ENCODE measurements at regions not wholly inside any gene's neighbourhood (a gene's known extent, or its start where the extent isn't known, plus 50 kb on each side); places are given as distances from the start of the nearest gene placed in this dataset.
"Not testable (repeated sequence)": the region's sequence is repeated elsewhere in the genome, so short reads cannot be mapped to it uniquely, and the experiment has no call there.

GRCh38 chr5:124526079-124526478, 220.4 kb downstream of the ZNF608 start:
- CTCF ChIA-PET; BruUV-seq (replicated peaks); H2AFZ ChIP-seq (ENCODE audit: low read depth, low read length, poor library complexity, severe bottlenecking); H3K9me3 ChIP-seq (ENCODE audit: control insufficient read depth in 1 of 2, insufficient read depth in 1 of 2, low read depth in 1 of 2, low read length in 2 of 2); H3K4me1 ChIP-seq (ENCODE audit: control insufficient read depth in 1 of 2, insufficient read depth in 2 of 2, low read length in 2 of 2); H3K79me2 ChIP-seq (ENCODE audit: insufficient read depth, low read length); H3K27ac ChIP-seq (ENCODE audit: low read depth, low read length); intact Hi-C loops (cut with micrococcal nuclease); H3K27me3 ChIP-seq (ENCODE audit: insufficient read depth, low read length); RAD21 ChIA-PET (ENCODE audit: low non-redundant PET in 1 of 2, low total read pairs in 2 of 2, uncharacterized antibody in 2 of 2, unreplicated experiment in 2 of 2); H3K9ac ChIP-seq (ENCODE audit: low read length); DNase-seq (ENCODE audit: low read depth, low spot score); ATAC-seq; H3K4me2 ChIP-seq (ENCODE audit: low read length); H3K36me3 ChIP-seq (ENCODE audit: control insufficient read depth in 1 of 2, insufficient read depth in 2 of 2, low read length in 2 of 2); POLR2A ChIA-PET; H3K4me3 ChIP-seq (replicated peaks in 1 of 2; ENCODE audit: low read depth in 1 of 2, low read length in 2 of 2); H3K9me2 ChIP-seq (ENCODE audit: insufficient read depth); H4K20me1 ChIP-seq (ENCODE audit: insufficient read depth): not testable (repeated sequence)

GRCh38 chr5:124524552-124525232, 221.7 kb downstream of the ZNF608 start:
- H3K9me2 ChIP-seq (ENCODE audit: insufficient read depth) = no peaks in the 10 kb centered on the region
- no TSS peak for BruUV-seq (replicated peaks)
- H2AFZ ChIP-seq (ENCODE audit: low read depth, low read length, poor library complexity, severe bottlenecking) = no peak overlapping the region
- H3K36me3 ChIP-seq (ENCODE audit: control insufficient read depth in 1 of 2, insufficient read depth in 2 of 2, low read length in 2 of 2) = no peaks in the 10 kb centered on the region
- no peaks in the 10 kb centered on the region for H3K27me3 ChIP-seq (ENCODE audit: insufficient read depth, low read length)
- no peaks in the 10 kb centered on the region for H4K20me1 ChIP-seq (ENCODE audit: insufficient read depth)
- H3K4me2 ChIP-seq (ENCODE audit: low read length) = no peak overlapping the region
- ATAC-seq (no peak), DNase-seq (ENCODE audit: low read depth, low spot score) (no peak)
- no peaks in the 10 kb centered on the region for H3K79me2 ChIP-seq (ENCODE audit: insufficient read depth, low read length)
- RAD21 ChIA-PET (ENCODE audit: low non-redundant PET in 1 of 2, low total read pairs in 2 of 2, uncharacterized antibody in 2 of 2, unreplicated experiment in 2 of 2) = no interaction called here
- no peaks in the 10 kb centered on the region for H3K4me1 ChIP-seq (ENCODE audit: control insufficient read depth in 1 of 2, insufficient read depth in 2 of 2, low read length in 2 of 2)
- H3K9me3 ChIP-seq (ENCODE audit: control insufficient read depth in 1 of 2, insufficient read depth in 1 of 2, low read depth in 1 of 2, low read length in 2 of 2) = no peaks in the 10 kb centered on the region
- CTCF ChIA-PET = no interaction called here
- H3K9ac ChIP-seq (ENCODE audit: low read length) = no peak overlapping the region
- no peak overlapping the region for H3K27ac ChIP-seq (ENCODE audit: low read depth, low read length)
- intact Hi-C loops (cut with micrococcal nuclease) = no loop called here
- POLR2A ChIA-PET = no interaction called here
- TF ChIP-seq EZH2phosphoT487 (IDR thresholded peaks at IDR 0.05; ENCODE audit: borderline replicate concordance) = no peak
- no peak for TF ChIP-seq POLR2AphosphoS5 (IDR thresholded peaks at IDR 0.05; ENCODE audit: low read depth, low read length)
- TF ChIP-seq SIN3A (IDR thresholded peaks at IDR 0.05; ENCODE audit: low read depth) = no peak
- TF ChIP-seq CTCF (IDR thresholded peaks at IDR 0.05 in 2 of 3, conservative IDR thresholded peaks at IDR 0.05 in 1 of 3; ENCODE audit: borderline replicate concordance in 1 of 3, insufficient read depth in 1 of 3, low read depth in 2 of 3, low read length in 2 of 3) = peak in 2 of 3 experiments; percentile 2 to 11; a peak in 1 of 6 replicates
- TF ChIP-seq ZBTB33 (IDR thresholded peaks at IDR 0.05; ENCODE audit: extremely low read depth, insufficient replicate concordance, low read length) = no peak
- TF ChIP-seq EGR1 (IDR thresholded peaks at IDR 0.05; ENCODE audit: low read depth) = no peak
- TF ChIP-seq RAD21 (IDR thresholded peaks at IDR 0.05; ENCODE audit: low read depth) = peak; percentile 28
- H3K4me3 ChIP-seq (replicated peaks in 1 of 2; ENCODE audit: low read depth in 1 of 2, low read length in 2 of 2) = no peak overlapping the region

Measured in HCT116 (cell line).